Brain microvascular endothelial cell (primary cell): ENCODE measurements at regions not wholly inside any gene's neighbourhood (a gene's known extent, or its start where the extent isn't known, plus 50 kb on each side); places are given as distances from the start of the nearest gene placed in this dataset.

Experiments used
- DNase-seq: peaks from one replicate; pipeline ENCODE4 v3.0.0-alpha.2; 2020
- H3K27ac ChIP-seq: fragments of 250-450 bp; sonication (Bioruptor Pico); 2 replicates; pipeline ENCODE4 v1.5.1; 2020; ENCODE audit warnings: mild to moderate bottlenecking, moderate library complexity
- H3K27me3 ChIP-seq: fragments of 250-450 bp; sonication (Bioruptor Pico); replicated peaks from 2 replicates; pipeline ENCODE4 v1.5.1; 2020; ENCODE audit warnings: mild to moderate bottlenecking
- H3K36me3 ChIP-seq: fragments of 250-450 bp; sonication (Bioruptor Pico); replicated peaks from 2 replicates; pipeline ENCODE4 v1.5.1; 2020; ENCODE audit warnings: mild to moderate bottlenecking
- H3K4me3 ChIP-seq: 2 replicates; pipeline ENCODE4 v1.5.1; 2011; ENCODE audit warnings: low read depth, mild to moderate bottlenecking, control low read depth, low read length, moderate library complexity
- in situ Hi-C: cut with HindIII; loops from 2 replicates; pipeline ENCODE4 v1.10.0; 2017; ENCODE audit warnings: low sequenced_read_pairs, low pct_ligation_motif_present
- TF ChIP-seq, protein P1 (sequence below): IDR thresholded peaks from 2 replicates; pipeline ENCODE4 v1.5.1; 2011; ENCODE audit warnings: low read depth, mild to moderate bottlenecking, moderate library complexity, low read length, control low read depth, inconsistent platforms; ENCODE audit errors: missing control alignments

DNA sequence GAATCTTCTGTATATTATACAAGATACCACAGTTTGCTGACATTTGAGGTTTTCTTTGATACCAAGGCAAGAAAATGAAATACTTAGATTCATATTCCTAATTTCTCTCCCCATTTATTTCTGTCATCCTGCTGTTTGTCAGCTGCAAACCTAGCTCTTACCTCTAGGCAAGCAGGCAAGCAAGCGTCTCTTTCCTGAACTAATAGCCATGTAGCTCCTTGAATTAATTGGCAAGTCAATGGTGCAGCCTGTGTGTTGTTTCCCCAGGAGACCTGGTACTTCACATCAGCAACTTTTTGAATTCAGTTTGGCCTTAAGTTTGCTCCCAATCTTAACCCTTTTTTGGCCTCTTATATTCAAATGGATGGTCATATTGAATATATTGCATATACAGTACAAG, 573.6 kb upstream of the ARRDC3 start:
- H3K36me3 ChIP-seq = no peaks in the 10 kb centered on the region
- in situ Hi-C loops = no loop called here
- no peak overlapping the region for H3K4me3 ChIP-seq
- no peaks in the 10 kb centered on the region for H3K27me3 ChIP-seq
- no peak overlapping the region for H3K27ac ChIP-seq
- DNase-seq = no peak
- TF ChIP-seq, protein P1, sequence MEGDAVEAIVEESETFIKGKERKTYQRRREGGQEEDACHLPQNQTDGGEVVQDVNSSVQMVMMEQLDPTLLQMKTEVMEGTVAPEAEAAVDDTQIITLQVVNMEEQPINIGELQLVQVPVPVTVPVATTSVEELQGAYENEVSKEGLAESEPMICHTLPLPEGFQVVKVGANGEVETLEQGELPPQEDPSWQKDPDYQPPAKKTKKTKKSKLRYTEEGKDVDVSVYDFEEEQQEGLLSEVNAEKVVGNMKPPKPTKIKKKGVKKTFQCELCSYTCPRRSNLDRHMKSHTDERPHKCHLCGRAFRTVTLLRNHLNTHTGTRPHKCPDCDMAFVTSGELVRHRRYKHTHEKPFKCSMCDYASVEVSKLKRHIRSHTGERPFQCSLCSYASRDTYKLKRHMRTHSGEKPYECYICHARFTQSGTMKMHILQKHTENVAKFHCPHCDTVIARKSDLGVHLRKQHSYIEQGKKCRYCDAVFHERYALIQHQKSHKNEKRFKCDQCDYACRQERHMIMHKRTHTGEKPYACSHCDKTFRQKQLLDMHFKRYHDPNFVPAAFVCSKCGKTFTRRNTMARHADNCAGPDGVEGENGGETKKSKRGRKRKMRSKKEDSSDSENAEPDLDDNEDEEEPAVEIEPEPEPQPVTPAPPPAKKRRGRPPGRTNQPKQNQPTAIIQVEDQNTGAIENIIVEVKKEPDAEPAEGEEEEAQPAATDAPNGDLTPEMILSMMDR = no peak

DNA sequence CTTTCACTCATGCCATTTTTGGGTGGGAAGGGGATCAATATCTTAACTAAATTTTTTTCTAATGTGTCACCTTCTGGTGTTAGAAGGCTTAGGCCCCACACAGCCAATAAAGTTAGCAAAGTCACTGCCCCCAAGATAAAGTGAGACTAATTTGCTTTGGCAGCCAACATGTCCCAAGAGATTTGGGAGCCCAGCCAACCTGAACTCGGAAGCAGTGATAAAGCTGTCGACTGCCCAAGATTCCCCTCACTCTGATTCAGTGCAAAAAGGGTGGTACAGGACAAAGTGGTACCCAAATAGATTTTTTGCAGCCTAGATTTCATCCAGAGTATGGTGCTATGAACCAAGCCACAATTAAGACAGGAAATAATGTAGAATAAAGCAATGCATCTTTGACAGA, 572.5 kb upstream of the ARRDC3 start:
- no peak for DNase-seq
- no peaks in the 10 kb centered on the region for H3K27me3 ChIP-seq
- no peak overlapping the region for H3K27ac ChIP-seq
- no peak overlapping the region for H3K4me3 ChIP-seq
- H3K36me3 ChIP-seq = no peaks in the 10 kb centered on the region
- TF ChIP-seq, protein P1 = no peak
- in situ Hi-C loops = no loop called here

DNA sequence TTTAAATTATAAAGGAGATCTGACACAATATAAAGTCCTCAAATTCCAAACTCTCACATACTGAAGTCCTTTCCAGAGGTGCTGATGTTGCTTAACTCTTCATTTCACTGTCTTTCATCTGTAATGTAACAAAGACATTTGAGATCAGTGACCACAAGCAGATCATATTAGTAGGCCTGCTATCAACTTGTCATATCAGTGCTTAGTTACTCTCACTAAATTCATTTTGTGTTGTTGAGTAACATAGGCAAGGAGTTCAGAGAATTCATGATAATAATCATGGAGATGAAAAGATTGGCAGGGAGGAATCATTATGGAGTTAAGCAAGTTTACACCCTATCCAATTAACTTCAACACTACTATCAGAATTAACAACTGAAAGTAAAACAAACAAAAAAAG, 571.0 kb upstream of the ARRDC3 start:
- Histone ChIP-seq H3K27ac (no peak overlapping the region), H3K27me3 (no peaks in the 10 kb centered on the region), H3K4me3 (no peak overlapping the region), H3K36me3 (no peaks in the 10 kb centered on the region)
- TF ChIP-seq, protein P1 = no peak
- no peak for DNase-seq
- in situ Hi-C loops = no loop called here

DNA sequence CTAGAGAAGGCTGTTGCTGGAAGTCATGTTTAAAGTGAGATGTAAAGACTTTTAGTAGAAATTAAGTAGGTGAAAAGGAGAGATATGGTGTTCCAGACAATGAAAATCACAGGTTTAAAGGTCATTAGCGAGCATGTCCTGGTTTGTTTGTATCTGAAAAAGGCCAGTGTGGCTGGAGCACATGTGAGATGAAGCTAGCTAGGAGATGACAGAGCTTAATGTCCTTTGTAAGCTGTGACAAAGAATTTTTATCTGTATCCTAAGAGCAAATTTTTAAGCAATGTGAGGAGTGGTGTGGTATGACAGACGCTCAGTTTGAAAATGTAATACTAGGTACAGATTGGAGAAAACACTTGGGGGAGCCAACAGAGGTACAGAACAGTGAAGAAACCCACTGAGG, 567.2 kb upstream of the ARRDC3 start:
- in situ Hi-C loops = no loop called here
- Histone ChIP-seq H3K4me3 (no peak overlapping the region), H3K27me3 (no peaks in the 10 kb centered on the region), H3K36me3 (no peaks in the 10 kb centered on the region), H3K27ac (no peak overlapping the region)
- no peak for DNase-seq
- TF ChIP-seq, protein P1 = no peak

DNA sequence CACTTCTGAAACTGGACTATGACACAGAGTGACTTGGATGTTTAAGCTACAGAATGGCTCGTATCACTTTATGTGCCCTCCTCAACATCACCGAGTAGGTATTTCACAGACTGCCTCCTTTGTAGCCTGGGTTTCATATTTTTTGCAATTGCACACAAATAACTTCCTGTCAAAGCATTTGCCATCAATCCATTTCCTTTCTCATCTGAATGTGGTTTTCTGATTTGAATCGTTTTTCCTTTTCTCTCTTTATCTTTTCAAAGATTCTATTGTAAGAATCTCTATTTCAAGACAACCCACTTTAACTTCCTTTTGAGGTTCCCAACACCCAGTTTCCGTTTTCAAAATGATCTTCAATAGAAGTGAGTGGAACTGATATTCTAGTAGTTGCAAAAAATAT, 563.8 kb upstream of the ARRDC3 start:
- TF ChIP-seq, protein P1 = no peak
- in situ Hi-C loops = no loop called here
- no peak for DNase-seq
- no peaks in the 10 kb centered on the region for H3K36me3 ChIP-seq
- H3K27ac ChIP-seq = no peak overlapping the region
- H3K4me3 ChIP-seq = no peak overlapping the region
- H3K27me3 ChIP-seq = no peaks in the 10 kb centered on the region

DNA sequence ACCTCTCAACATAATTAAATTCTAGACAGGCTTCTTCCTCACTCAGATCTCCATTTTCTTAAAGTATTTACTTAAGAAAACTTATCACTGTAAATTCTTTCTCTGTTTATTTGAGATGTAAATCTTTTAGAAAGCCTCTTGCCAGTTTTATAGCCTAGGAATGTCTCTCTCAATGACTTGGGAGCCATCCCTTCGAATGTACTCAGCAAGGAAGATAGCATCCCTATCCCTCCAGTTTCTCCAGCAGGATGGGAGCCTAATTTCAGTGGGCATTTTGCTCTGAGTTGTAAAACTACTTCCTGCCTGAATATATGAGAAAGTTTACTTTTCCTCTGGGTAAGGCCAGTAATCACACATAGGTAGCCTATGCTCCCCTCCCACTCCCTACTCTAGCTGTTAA, 558.5 kb upstream of the ARRDC3 start:
- Histone ChIP-seq H3K27ac (no peak overlapping the region), H3K27me3 (no peaks in the 10 kb centered on the region), H3K36me3 (no peaks in the 10 kb centered on the region), H3K4me3 (no peak overlapping the region)
- DNase-seq = no peak
- TF ChIP-seq, protein P1 = no peak
- in situ Hi-C loops = no loop called here
